CD4-positive, CD25-positive, alpha-beta regulatory T cell (primary cell): ENCODE measurements at regions not wholly inside any gene's neighbourhood (a gene's known extent, or its start where the extent isn't known, plus 50 kb on each side); places are given as distances from the start of the nearest gene placed in this dataset.

Experiments used
- ATAC-seq, 2 donors: fragments of 150-1000 bp; cut with Tn5 transposase; one replicate each; pipeline ENCODE4 v1.10.0; 2021; ENCODE audit warnings: low read depth in 2 of 2, moderate number of reproducible peaks in 2 of 2, moderate library complexity in 1 of 2
- DNase-seq, 3 donors: peaks; one replicate each; pipeline versions ENCODE4 v3.0.0 to v3.0.0-alpha.2; 2012 to 2022; ENCODE audit warnings: mixed read lengths in 1 of 3
- H3K27ac ChIP-seq: one replicate; pipeline ENCODE4 v1.7.0; 2013; ENCODE audit warnings: mild to moderate bottlenecking, low read length; ENCODE audit not compliant: insufficient read depth, poor library complexity, severe bottlenecking
- H3K27me3 ChIP-seq: one replicate; pipeline ENCODE4 v1.7.0; 2013; ENCODE audit warnings: low read length; ENCODE audit not compliant: control insufficient read depth, insufficient read depth
- H3K36me3 ChIP-seq: one replicate; pipeline ENCODE4 v1.7.0; 2013; ENCODE audit warnings: mild to moderate bottlenecking, low read length, moderate library complexity; ENCODE audit not compliant: control insufficient read depth, insufficient read depth
- H3K4me1 ChIP-seq: 2 replicates; pipeline ENCODE4 v1.7.0; 2013; ENCODE audit warnings: mild to moderate bottlenecking, low read length; ENCODE audit not compliant: insufficient read depth, control insufficient read depth, poor library complexity, severe bottlenecking
- H3K4me3 ChIP-seq: one replicate; pipeline ENCODE4 v1.7.0; 2013; ENCODE audit warnings: low read depth, mild to moderate bottlenecking, low read length, moderate library complexity
- H3K9me3 ChIP-seq, 2 experiments: 1 replicate in 1 of 2; 2 replicates in 1 of 2; pipeline ENCODE4 v1.7.0; 2013; ENCODE audit warnings: low read length in 2 of 2, mild to moderate bottlenecking in 1 of 2, moderate library complexity in 1 of 2; ENCODE audit not compliant: control insufficient read depth in 2 of 2
- H3K27ac Mint-ChIP-seq, 3 donors: one replicate each; pipeline ENCODE4 v1.8.0; 2020 to 2022; ENCODE audit warnings: mild to moderate bottlenecking in 3 of 3, mixed read lengths in 3 of 3, moderate library complexity in 2 of 3
- H3K27me3 Mint-ChIP-seq: one replicate; pipeline ENCODE4 v1.8.0; 2022; ENCODE audit warnings: mild to moderate bottlenecking, mixed read lengths
- H3K36me3 Mint-ChIP-seq: one replicate; pipeline ENCODE4 v1.8.0; 2020; ENCODE audit warnings: mixed read lengths
- H3K4me1 Mint-ChIP-seq, 4 donors: one replicate each; pipeline ENCODE4 v1.8.0; 2020 to 2022; ENCODE audit warnings: mixed read lengths in 4 of 4, mild to moderate bottlenecking in 1 of 4
- H3K4me3 Mint-ChIP-seq, 4 donors: one replicate each; pipeline ENCODE4 v1.8.0; 2020 to 2022; ENCODE audit warnings: mild to moderate bottlenecking in 4 of 4, mixed read lengths in 4 of 4, moderate library complexity in 3 of 4
- H3K9me3 Mint-ChIP-seq, 7 donors: one replicate each; pipeline ENCODE4 v1.8.0; 2020 to 2022; ENCODE audit warnings: mixed read lengths in 7 of 7, mild to moderate bottlenecking in 3 of 7, moderate library complexity in 2 of 7

DNA sequence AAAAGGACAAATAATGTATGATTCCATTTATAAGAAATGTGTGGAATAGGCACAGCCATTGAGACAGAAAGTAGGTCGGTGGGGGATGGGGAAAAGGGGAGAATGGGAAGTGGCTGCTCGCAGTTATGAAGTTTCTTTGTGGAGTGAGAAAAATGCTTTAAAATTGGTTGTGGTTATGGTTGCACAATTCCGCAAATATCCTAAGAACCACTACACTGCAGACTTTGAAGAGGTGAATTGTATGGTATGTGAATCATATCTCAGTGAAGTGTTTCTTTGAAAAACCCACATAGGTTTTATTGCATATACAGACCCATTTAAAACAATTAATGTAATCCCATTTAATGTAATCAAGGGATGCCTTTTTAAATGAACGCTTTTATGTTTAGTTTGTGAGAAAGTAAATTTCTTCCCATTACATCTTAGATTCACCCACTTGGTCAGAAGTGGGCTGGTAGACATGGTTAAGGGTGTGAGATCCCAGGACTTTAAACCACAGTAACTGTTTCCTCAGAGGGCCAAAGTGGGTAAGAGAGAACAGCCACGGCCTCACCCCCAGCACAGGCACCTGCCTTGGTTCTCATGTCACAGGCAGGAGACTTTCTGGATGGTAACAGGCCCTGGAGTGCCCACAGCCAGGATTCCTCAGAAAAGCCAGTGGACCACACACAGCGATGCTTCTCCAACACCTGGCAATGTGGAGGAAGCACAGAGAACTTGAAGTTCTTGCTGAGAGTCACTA, 119.3 kb upstream of the GJB6 start:
- peaks cover 2% of the 10 kb centered on the region for H3K27me3 ChIP-seq
- ATAC-seq (no peak), DNase-seq (no peak)
- no peaks in the 10 kb centered on the region for H3K36me3 ChIP-seq
- H3K4me3 ChIP-seq = no peak overlapping the region
- H3K27ac ChIP-seq = no peak overlapping the region
- no peaks in the 10 kb centered on the region for H3K4me1 ChIP-seq
- Mint-ChIP-seq H3K9me3 (peaks cover 0 to 1% (median 0%) of the 10 kb centered on the region in 7 donors), H3K27ac (peak overlapping the region in 1 of 3 donors; percentile 47), H3K4me1 (peaks cover 0 to 4% (median 2%) of the 10 kb centered on the region in 4 donors), H3K27me3 (no peaks in the 10 kb centered on the region), H3K36me3 (no peaks in the 10 kb centered on the region), H3K4me3 (no peak overlapping the region)
- no peaks in the 10 kb centered on the region for H3K9me3 ChIP-seq

DNA sequence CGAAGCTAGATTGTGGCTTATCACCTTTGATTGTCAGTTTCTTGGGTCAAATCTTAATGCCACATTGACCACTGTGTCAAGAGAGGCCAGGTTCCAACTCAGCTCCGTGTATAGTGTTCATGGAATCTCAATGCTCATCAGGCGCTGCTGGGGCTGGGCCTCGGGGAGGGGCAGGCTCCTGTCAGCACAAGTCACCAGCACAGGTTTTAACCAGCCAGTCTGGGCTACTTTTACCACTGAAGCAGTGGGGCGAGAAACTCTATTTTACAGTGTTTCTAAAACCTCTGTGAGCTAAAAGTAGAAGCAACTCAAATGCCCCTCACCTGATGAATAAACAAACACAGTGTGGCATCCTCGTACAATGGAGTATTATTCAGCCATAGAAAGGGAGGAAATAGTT, 118.7 kb upstream of the GJB6 start:
- H3K4me1 Mint-ChIP-seq = peaks cover 0 to 4% (median 2%) of the 10 kb centered on the region in 4 donors
- ATAC-seq = no peak
- no peaks in the 10 kb centered on the region for H3K9me3 ChIP-seq
- no peaks in the 10 kb centered on the region for H3K36me3 Mint-ChIP-seq
- H3K36me3 ChIP-seq = no peaks in the 10 kb centered on the region
- no peak overlapping the region for H3K4me3 Mint-ChIP-seq
- H3K27ac ChIP-seq = no peak overlapping the region
- H3K4me3 ChIP-seq = no peak overlapping the region
- no peaks in the 10 kb centered on the region for H3K27me3 Mint-ChIP-seq
- no peaks in the 10 kb centered on the region for H3K4me1 ChIP-seq
- peak overlapping the region in 1 of 3 donors; percentile 47 for H3K27ac Mint-ChIP-seq
- peaks cover 2% of the 10 kb centered on the region for H3K27me3 ChIP-seq
- peaks cover 0 to 1% (median 0%) of the 10 kb centered on the region in 7 donors for H3K9me3 Mint-ChIP-seq
- DNase-seq = no peak

DNA sequence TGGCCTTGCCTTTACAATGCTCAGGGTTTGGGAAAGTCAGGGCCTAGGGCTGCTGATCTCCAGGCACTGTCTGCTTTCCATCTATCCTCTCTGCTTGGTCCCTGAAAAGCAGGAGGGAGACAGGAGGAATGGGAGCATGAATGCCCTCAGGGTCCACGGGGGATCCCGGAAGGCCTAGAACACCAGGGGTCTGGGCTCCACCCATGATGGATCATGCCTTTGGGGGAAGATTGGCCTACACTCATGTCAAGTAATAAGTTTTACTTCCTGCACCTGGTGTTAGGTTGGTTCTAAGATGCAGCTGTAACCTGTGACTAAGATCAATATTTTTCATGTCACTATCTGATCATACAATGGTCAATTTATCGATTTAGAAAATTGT, 118.3 kb upstream of the GJB6 start:
- no peak for ATAC-seq
- no peaks in the 10 kb centered on the region for H3K36me3 Mint-ChIP-seq
- no peak overlapping the region for H3K27ac ChIP-seq
- H3K4me1 ChIP-seq = no peaks in the 10 kb centered on the region
- H3K4me3 ChIP-seq = no peak overlapping the region
- DNase-seq = no peak
- no peaks in the 10 kb centered on the region for H3K9me3 ChIP-seq
- no peak overlapping the region for H3K4me3 Mint-ChIP-seq
- H3K4me1 Mint-ChIP-seq = peaks cover 0 to 4% (median 2%) of the 10 kb centered on the region in 4 donors
- H3K27me3 ChIP-seq = peaks cover 2% of the 10 kb centered on the region
- H3K27ac Mint-ChIP-seq = no peak overlapping the region
- H3K27me3 Mint-ChIP-seq = no peaks in the 10 kb centered on the region
- H3K36me3 ChIP-seq = no peaks in the 10 kb centered on the region
- peaks cover 0 to 1% (median 0%) of the 10 kb centered on the region in 7 donors for H3K9me3 Mint-ChIP-seq

DNA sequence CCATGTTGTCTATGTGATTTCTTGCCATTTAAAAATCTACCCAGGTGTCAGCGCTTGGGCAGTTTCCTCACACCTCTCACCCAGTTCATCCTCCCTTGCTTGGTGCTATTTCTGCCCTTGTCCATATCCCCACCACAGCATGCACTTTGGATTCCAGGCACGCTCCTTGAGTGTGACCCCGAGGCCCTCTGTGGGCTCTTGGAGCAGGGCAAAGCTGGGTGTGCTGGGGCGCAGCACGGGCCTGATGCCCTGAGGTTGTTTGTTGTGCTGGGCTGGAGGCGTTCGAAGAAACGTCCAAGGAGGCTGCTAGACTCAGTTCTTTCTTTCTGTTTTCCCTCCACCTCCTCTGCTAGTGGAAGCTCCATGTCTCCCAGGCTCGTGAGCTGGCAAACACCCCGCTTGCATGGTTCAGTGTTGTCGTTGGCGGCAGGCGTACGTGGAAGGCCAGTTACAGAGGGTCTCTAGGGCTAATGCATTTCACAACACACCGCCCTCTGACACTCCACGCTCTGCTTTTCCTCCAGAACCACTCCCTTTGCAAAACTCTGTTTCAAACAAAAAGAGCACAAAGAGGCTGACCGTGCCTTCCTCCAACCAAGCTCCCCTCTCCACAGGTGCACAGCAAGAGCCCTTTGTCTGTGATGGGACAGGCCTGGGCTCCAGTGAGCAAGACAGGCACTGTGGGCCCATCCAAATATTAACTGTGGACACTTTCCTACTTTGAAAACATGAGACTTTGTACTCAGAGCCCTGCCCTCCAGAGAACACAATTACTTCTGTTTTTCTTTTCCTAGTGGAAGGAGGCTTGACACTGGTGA, 117.7 kb upstream of the GJB6 start:
- Histone ChIP-seq H3K27ac (no peak overlapping the region), H3K27me3 (peaks cover 2% of the 10 kb centered on the region), H3K4me1 (no peaks in the 10 kb centered on the region), H3K9me3 (no peaks in the 10 kb centered on the region), H3K4me3 (no peak overlapping the region), H3K36me3 (no peaks in the 10 kb centered on the region)
- peaks cover 0 to 1% (median 0%) of the 10 kb centered on the region in 7 donors for H3K9me3 Mint-ChIP-seq
- DNase-seq = no peak
- no peaks in the 10 kb centered on the region for H3K36me3 Mint-ChIP-seq
- no peak overlapping the region for H3K4me3 Mint-ChIP-seq
- no peaks in the 10 kb centered on the region for H3K27me3 Mint-ChIP-seq
- ATAC-seq = no peak
- peak overlapping the region in 1 of 3 donors; percentile 59 for H3K27ac Mint-ChIP-seq
- H3K4me1 Mint-ChIP-seq = peaks cover 0 to 4% (median 2%) of the 10 kb centered on the region in 4 donors

DNA sequence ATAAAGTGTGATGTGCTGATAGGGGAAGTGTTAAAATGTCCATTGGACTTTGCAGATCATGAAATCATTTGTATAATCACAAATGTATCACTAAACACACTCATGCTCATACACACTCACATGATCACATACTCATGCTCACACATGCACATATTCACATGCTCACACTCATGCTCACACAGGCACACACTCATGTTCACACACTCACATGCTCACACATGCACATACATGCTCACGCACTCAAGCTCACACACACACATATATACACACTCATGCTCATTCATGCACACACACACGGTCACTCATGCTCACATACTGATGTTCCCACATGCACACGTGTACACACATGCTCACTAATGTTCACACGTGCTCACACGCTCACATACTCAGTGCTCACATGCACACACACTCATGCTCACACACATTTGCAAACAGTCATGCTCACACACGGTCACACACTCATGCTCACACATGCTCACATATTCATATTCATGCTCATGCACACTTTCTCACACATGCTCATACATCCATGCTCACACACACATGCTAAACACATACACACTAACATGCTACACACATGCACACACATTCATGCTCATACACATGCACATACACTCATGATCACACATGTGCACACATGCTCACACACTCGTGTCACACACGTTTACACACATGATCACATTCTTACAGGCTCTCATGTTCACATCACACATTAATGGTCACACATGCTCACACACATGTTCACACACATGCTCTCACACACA, 116.7 kb upstream of the GJB6 start:
- Mint-ChIP-seq H3K27me3 (no peaks in the 10 kb centered on the region), H3K9me3 (peaks cover 0 to 1% (median 0%) of the 10 kb centered on the region in 7 donors), H3K4me3 (no peak overlapping the region), H3K36me3 (no peaks in the 10 kb centered on the region), H3K27ac (peak overlapping the region in 2 of 3 donors; percentile 14 to 59), H3K4me1 (peaks cover 0 to 4% (median 0%) of the 10 kb centered on the region in 4 donors)
- no peak overlapping the region for H3K27ac ChIP-seq
- H3K36me3 ChIP-seq = no peaks in the 10 kb centered on the region
- ATAC-seq (no peak), DNase-seq (no peak)
- H3K4me1 ChIP-seq = no peaks in the 10 kb centered on the region
- no peaks in the 10 kb centered on the region for H3K27me3 ChIP-seq
- no peaks in the 10 kb centered on the region for H3K9me3 ChIP-seq
- H3K4me3 ChIP-seq = no peak overlapping the region

DNA sequence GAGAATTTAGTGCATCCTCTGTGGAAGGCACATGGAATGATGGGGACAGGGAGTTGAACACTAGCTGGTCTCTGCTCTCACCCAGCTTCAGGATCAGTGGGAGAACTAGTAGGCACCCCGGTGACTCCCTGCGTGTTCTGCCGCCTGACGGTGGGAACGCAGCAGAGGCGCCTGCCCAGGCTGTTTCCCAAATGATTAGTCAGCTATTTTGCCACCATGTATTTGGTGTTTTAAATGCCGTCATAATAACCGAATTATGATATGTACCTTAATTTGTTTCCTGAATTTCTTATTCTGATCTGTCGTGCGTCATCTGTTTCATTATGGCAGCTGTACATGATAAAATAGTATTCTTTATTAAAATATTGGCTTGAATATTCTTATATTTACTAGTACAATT, 115.9 kb upstream of the GJB6 start:
- no peaks in the 10 kb centered on the region for H3K27me3 ChIP-seq
- no peak overlapping the region for H3K27ac ChIP-seq
- Mint-ChIP-seq H3K4me3 (no peak overlapping the region), H3K27me3 (no peaks in the 10 kb centered on the region), H3K4me1 (peaks cover 0 to 3% (median 0%) of the 10 kb centered on the region in 4 donors), H3K9me3 (peaks cover 0 to 1% (median 0%) of the 10 kb centered on the region in 7 donors), H3K36me3 (no peaks in the 10 kb centered on the region), H3K27ac (no peak overlapping the region)
- DNase-seq (no peak), ATAC-seq (no peak)
- no peaks in the 10 kb centered on the region for H3K36me3 ChIP-seq
- no peaks in the 10 kb centered on the region for H3K9me3 ChIP-seq
- no peak overlapping the region for H3K4me3 ChIP-seq
- H3K4me1 ChIP-seq = no peaks in the 10 kb centered on the region

DNA sequence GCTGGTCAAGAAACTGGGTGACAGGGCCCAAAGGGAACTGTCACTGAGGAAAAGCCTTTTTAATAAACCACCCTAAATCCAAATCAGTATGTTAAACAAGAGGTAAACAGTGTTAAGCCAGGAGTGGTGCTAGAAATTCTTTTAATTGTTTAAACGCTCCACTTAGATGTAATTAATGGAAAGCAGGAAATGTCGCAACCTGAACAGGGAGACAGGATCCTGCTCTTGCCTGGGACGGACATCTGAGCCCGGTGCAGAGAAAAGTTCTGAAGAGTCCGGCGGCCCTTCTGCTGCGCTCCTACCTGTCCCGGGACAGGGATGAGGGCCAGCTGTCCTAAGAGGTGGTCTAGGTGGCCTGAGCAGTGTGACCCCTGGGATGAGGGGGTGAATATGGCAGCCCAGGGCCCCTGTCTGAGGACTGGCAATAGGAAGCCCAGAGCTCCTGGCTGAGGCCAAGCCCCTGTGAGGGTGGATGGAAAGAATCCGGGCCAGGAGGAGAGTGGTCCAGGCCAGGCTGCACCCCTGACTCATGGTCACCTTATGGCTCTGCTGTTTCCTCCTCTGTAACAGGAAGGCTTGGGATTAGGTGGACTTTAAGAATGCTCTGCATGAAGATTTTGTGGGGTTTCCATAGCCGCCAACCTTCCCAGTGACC, 112.8 kb upstream of the GJB6 start:
- no peaks in the 10 kb centered on the region for H3K36me3 ChIP-seq
- no peaks in the 10 kb centered on the region for H3K36me3 Mint-ChIP-seq
- H3K27me3 Mint-ChIP-seq = no peaks in the 10 kb centered on the region
- no peak overlapping the region for H3K27ac Mint-ChIP-seq
- H3K4me1 ChIP-seq = no peaks in the 10 kb centered on the region
- no peak for DNase-seq
- peaks cover 0 to 1% (median 0%) of the 10 kb centered on the region in 7 donors for H3K9me3 Mint-ChIP-seq
- H3K27me3 ChIP-seq = no peaks in the 10 kb centered on the region
- no peaks in the 10 kb centered on the region for H3K9me3 ChIP-seq
- H3K4me3 Mint-ChIP-seq = no peak overlapping the region
- no peak overlapping the region for H3K4me3 ChIP-seq
- ATAC-seq = no peak
- H3K4me1 Mint-ChIP-seq = no peaks in the 10 kb centered on the region
- H3K27ac ChIP-seq = no peak overlapping the region
